Upper lobe of left lung (tissue), 6 donors: ENCODE measurements at regions not wholly inside any gene's neighbourhood (a gene's known extent, or its start where the extent isn't known, plus 50 kb on each side); places are given as distances from the start of the nearest gene placed in this dataset.

ENCODE experiments used
- ATAC-seq, 2 donors: fragments of 200-7000 bp; cut with Tn5 transposase; one replicate each; pipeline ENCODE4 v1.9.1; 2022; ENCODE audit warnings: mild to moderate bottlenecking in 2 of 2, moderate library complexity in 2 of 2; ENCODE audit not compliant: low FRiP score in 2 of 2
- DNase-seq, 2 donors: peaks; one replicate each; pipeline ENCODE4 v3.0.0-alpha.2; 2019 to 2020
- H3K27ac ChIP-seq, 4 donors: fragments of 200-600 bp; sonication (generic); one replicate each; pipeline ENCODE4 v1.5.1; 2016 to 2019
- H3K27me3 ChIP-seq, 4 donors: fragments of 200-600 bp; sonication (generic); one replicate each; pipeline ENCODE4 v1.5.1; 2017 to 2019
- H3K36me3 ChIP-seq, 4 donors: fragments of 200-600 bp; sonication (generic); one replicate each; pipeline ENCODE4 v1.5.1; 2016 to 2019
- H3K4me1 ChIP-seq, 4 donors: fragments of 200-600 bp; sonication (generic); one replicate each; pipeline ENCODE4 v1.5.1; 2018 to 2019
- H3K4me3 ChIP-seq, 4 donors: fragments of 200-600 bp; sonication (generic); one replicate each; pipeline ENCODE4 v1.5.1; 2017 to 2019; ENCODE audit warnings: mild to moderate bottlenecking in 2 of 4, moderate library complexity in 1 of 4
- H3K9me3 ChIP-seq, 4 donors: fragments of 200-600 bp; sonication (generic); one replicate each; pipeline ENCODE4 v1.5.1; 2018 to 2019
- EP300 ChIP-seq, 4 donors: sonication (generic); formaldehyde crosslinking; IDR thresholded peaks; one replicate each; pipeline ENCODE4 v1.5.1; 2017; ENCODE audit warnings: antibody characterized with exemption in 4 of 4, control low read depth in 2 of 4
- POLR2A ChIP-seq, 4 donors: fragments of 450-650 bp; IDR thresholded peaks; one replicate each; pipeline ENCODE4 v1.5.1; 2016 to 2017; ENCODE audit warnings: antibody characterized with exemption in 4 of 4, mild to moderate bottlenecking in 2 of 4
- POLR2AphosphoS5 ChIP-seq, 2 donors: sonication (generic); formaldehyde crosslinking; IDR thresholded peaks; one replicate each; pipeline ENCODE4 v1.5.1; 2017; ENCODE audit warnings: antibody characterized with exemption in 2 of 2
- WGBS, 2 donors: methylation state at CpG; one replicate each; pipeline ENCODE4 v1.1.5; 2017 to 2018; 5-methylcytosine and 5-hydroxymethylcytosine counted together
- TF ChIP-seq, protein P1 (sequence below), 6 experiments: fragments of 450-650 bp in 4 of 6; fragments of 200-600 bp in 2 of 6; sonication (generic) in 2 of 6; IDR thresholded peaks; one replicate each; pipeline ENCODE4 v1.5.1; 2016 to 2019; ENCODE audit warnings: antibody characterized with exemption in 6 of 6
- donor health status: DM: no; HTN: no; CAD: no; lungs with moderate emphysema.
- donor health status: DM: no; HTN: yes; CAD: no; lungs with severe emphysema.

DNA sequence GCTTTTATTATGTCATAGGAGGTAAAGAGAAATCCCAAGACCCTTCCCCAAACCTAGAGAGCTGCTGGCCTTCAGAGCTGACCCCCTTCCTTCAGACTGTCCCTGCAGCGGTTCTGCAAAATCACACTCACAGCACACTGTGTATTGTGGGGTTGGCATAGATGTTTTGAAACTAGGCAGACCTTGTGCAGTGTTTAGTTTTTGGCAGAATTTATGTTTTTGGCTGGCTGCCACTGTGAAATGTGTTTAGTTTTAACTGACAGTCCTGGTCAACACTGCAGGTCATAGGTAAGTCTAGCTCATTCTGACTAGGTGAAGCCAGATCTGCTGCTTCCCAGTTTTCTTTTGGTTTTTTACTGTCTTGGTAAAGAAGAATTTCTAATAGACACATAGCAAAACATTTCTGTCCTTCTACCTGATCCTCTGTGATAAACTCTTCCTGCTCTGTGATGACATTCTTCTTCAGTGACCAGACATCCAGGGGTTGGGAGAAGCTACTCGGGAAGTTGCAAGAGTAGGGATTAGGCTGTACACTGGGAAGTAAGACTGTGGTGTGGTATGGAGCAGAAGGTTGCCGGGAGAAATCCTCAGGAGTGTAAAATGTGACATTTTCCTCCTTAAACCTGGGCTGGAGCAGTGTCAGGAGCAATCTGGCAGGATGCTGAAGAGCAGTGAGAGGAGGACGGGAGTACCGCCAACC lies 209.6 kb upstream of the MCTP2 start:
- Histone ChIP-seq H3K27me3 (no peaks in the 10 kb centered on the region), H3K27ac (no peak overlapping the region), H3K36me3 (no peaks in the 10 kb centered on the region), H3K4me3 (no peak overlapping the region), H3K9me3 (no peaks in the 10 kb centered on the region), H3K4me1 (no peaks in the 10 kb centered on the region)
- no peak for ATAC-seq
- DNase-seq = no peak
- TF ChIP-seq POLR2AphosphoS5 (IDR thresholded peaks at IDR 0.05) = no peak
- no peak for TF ChIP-seq POLR2A (IDR thresholded peaks at IDR 0.05)
- TF ChIP-seq, protein P1, sequence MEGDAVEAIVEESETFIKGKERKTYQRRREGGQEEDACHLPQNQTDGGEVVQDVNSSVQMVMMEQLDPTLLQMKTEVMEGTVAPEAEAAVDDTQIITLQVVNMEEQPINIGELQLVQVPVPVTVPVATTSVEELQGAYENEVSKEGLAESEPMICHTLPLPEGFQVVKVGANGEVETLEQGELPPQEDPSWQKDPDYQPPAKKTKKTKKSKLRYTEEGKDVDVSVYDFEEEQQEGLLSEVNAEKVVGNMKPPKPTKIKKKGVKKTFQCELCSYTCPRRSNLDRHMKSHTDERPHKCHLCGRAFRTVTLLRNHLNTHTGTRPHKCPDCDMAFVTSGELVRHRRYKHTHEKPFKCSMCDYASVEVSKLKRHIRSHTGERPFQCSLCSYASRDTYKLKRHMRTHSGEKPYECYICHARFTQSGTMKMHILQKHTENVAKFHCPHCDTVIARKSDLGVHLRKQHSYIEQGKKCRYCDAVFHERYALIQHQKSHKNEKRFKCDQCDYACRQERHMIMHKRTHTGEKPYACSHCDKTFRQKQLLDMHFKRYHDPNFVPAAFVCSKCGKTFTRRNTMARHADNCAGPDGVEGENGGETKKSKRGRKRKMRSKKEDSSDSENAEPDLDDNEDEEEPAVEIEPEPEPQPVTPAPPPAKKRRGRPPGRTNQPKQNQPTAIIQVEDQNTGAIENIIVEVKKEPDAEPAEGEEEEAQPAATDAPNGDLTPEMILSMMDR (IDR thresholded peaks at IDR 0.05) = no peak
- no peak for TF ChIP-seq EP300 (IDR thresholded peaks at IDR 0.05)
- 82 to 84% methylated on average over 5 of the region's 5 CpGs for WGBS, 2 donors

DNA sequence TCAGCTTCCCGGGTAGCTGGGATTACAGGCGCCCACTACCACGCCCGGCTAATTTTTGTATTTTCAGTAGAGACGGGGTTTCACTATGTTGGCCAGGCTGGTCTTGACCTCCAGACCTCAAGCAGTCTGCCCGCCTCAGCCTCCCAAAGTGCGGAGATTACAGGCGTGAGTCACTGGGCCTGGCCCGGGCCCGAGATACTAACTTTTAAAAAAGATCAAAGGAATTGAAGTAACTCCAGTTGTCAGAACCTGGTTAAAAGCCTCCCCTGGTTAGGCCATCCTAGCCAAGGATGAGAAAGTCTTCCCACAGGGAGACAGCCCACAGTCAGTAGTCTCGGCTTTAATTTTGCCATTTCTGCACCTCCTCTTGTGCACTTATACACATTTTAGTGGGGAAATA lies 212.3 kb upstream of the MCTP2 start:
- WGBS, 2 donors = 91 to 95% methylated on average over 11 of the region's 11 CpGs
- Histone ChIP-seq H3K9me3 (no peaks in the 10 kb centered on the region), H3K4me3 (no peak overlapping the region), H3K4me1 (no peaks in the 10 kb centered on the region), H3K27ac (no peak overlapping the region), H3K36me3 (no peaks in the 10 kb centered on the region), H3K27me3 (no peaks in the 10 kb centered on the region)
- DNase-seq (peak in 1 of 2 donors; percentile 25), ATAC-seq (no peak)
- TF ChIP-seq POLR2AphosphoS5 (IDR thresholded peaks at IDR 0.05) (no peak), EP300 (IDR thresholded peaks at IDR 0.05) (no peak), POLR2A (IDR thresholded peaks at IDR 0.05) (no peak)
- TF ChIP-seq, protein P1 (IDR thresholded peaks at IDR 0.05) = no peak

DNA sequence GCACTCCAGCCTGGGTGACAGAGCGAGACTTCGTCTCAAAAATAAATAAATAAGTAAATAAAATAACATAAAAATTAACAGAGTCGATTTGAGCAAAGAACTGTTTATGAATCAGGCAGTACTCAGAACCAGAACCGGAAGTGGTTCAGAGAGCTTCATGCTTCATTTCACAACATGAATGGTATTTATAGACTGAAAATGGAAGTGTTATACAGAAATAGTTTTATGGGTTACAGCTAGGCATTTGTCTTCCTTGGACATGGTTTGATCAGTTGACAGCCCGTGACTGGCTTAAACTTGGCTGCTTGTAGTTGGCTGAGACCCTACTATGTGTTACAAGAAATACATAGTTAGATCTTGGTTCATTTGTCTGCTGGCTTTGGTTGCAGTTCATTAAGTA lies 216.0 kb upstream of the MCTP2 start:
- Histone ChIP-seq H3K9me3 (no peaks in the 10 kb centered on the region), H3K4me1 (no peaks in the 10 kb centered on the region), H3K4me3 (no peak overlapping the region), H3K27me3 (no peaks in the 10 kb centered on the region), H3K36me3 (no peaks in the 10 kb centered on the region), H3K27ac (no peak overlapping the region)
- DNase-seq = no peak
- 77 to 84% methylated on average over 5 of the region's 5 CpGs for WGBS, 2 donors
- TF ChIP-seq, protein P1 (IDR thresholded peaks at IDR 0.05) = no peak
- TF ChIP-seq EP300 (IDR thresholded peaks at IDR 0.05) (no peak), POLR2A (IDR thresholded peaks at IDR 0.05) (no peak), POLR2AphosphoS5 (IDR thresholded peaks at IDR 0.05) (no peak)
- no peak for ATAC-seq

DNA sequence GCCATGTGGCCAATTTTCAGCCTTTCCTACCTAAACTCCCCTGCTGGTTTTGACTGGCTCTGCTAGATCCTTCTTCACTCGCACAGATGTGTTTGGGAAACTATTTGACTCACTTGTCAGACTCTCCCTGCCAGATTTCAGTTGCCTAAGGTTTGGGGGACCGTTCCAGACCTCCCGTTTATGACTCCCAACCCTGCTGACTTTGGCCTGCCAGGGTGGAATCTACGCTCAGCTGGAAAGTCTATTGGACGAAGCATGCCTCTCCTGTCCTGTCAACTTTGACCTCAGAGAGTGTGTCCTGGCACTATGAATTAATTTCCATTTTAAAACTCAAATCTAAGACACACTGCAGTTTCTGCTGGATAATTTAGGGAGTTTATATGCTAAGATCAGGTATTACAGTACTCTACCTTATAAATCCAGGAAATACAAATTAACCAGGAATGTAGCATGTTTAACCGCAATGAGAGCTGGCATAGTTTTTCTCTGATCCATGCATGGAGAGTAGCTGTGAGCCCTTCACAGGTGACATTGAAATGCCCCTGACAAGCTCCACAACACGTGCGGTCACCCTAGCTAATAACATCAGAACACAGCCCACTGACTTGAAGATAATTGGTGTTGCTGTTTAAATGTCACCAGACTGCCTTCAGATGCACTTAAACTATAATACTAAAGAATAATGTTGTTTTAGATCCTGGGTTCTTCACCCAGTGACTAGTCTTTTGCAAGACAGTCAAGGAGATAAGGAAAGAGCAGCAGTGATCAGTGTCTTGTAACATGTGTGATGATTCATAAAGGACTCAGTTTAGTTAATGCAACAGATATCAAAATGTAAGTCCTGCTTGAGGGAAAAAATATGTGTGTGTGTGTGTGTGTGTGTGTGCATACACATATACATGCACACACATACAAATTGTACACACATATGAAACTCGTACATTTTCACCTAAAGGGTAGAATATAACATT lies 223.0 kb upstream of the MCTP2 start:
- no peaks in the 10 kb centered on the region for H3K4me1 ChIP-seq
- H3K9me3 ChIP-seq = no peaks in the 10 kb centered on the region
- ATAC-seq (no peak), DNase-seq (no peak)
- H3K27me3 ChIP-seq = no peaks in the 10 kb centered on the region
- no peak overlapping the region for H3K4me3 ChIP-seq
- no peak overlapping the region for H3K27ac ChIP-seq
- no peaks in the 10 kb centered on the region for H3K36me3 ChIP-seq
- TF ChIP-seq EP300 (IDR thresholded peaks at IDR 0.05) (no peak), POLR2AphosphoS5 (IDR thresholded peaks at IDR 0.05) (no peak), POLR2A (IDR thresholded peaks at IDR 0.05) (no peak)
- TF ChIP-seq, protein P1 (IDR thresholded peaks at IDR 0.05) = no peak
- WGBS, 2 donors = 82 to 83% methylated on average over 9 of the region's 9 CpGs
